B cell (primary cell): ENCODE measurements at regions not wholly inside any gene's neighbourhood (a gene's known extent, or its start where the extent isn't known, plus 50 kb on each side); places are given as distances from the start of the nearest gene placed in this dataset.

ENCODE experiments used
- ATAC-seq: fragments of 200-7000 bp; cut with Tn5 transposase; one replicate; pipeline ENCODE4 v1.10.0; 2021; ENCODE audit warnings: low read depth, mild to moderate bottlenecking, moderate number of reproducible peaks, moderate library complexity
- CTCF ChIA-PET: fragments of 350-600 bp; sonication (Branson Sonifier 250); formaldehyde crosslinking; loops from one replicate; lab custom pipeline; 2021; ENCODE audit warnings: antibody characterized with exemption, inconsistent platforms; lab: Charles Lee
- POLR2A ChIA-PET: fragments of 350-600 bp; sonication (Branson Sonifier 250); formaldehyde crosslinking; loops from one replicate; lab custom pipeline; 2021; ENCODE audit warnings: antibody characterized with exemption; lab: Charles Lee
- DNase-seq: peaks from one replicate; pipeline ENCODE4 v3.0.0; 2013
- H2AFZ ChIP-seq: 2 replicates; pipeline ENCODE4 v1.6.1; 2012; ENCODE audit warnings: mild to moderate bottlenecking, low read depth, low read length; ENCODE audit not compliant: insufficient read depth, poor library complexity, severe bottlenecking
- H3K27ac ChIP-seq, 2 donors: 1 replicate in 1 of 2; 2 replicates in 1 of 2; pipeline ENCODE4 v1.5.1; 2012 to 2013; ENCODE audit warnings: low read length in 2 of 2, mild to moderate bottlenecking in 2 of 2, moderate library complexity in 1 of 2
- H3K27me3 ChIP-seq, 4 experiments: fragments of 200-600 bp in 1 of 4; sonication (generic) in 1 of 4; replicated peaks in 1 of 4; 1 replicate in 2 of 4; 2 replicates in 2 of 4; pipeline versions ENCODE4 v1.6.1 to v1.7.0; 2013 to 2016; ENCODE audit warnings: low read length in 3 of 4, mild to moderate bottlenecking in 2 of 4, mixed read lengths in 1 of 4, moderate library complexity in 1 of 4; ENCODE audit not compliant: insufficient read depth in 4 of 4, control insufficient read depth in 3 of 4; ENCODE audit errors: control extremely low read depth in 1 of 4
- H3K36me3 ChIP-seq, 2 experiments: replicated peaks in 1 of 2; 1 replicate in 1 of 2; 2 replicates in 1 of 2; pipeline versions ENCODE4 v1.6.1 to v1.7.1; 2013; ENCODE audit warnings: low read length in 1 of 2; ENCODE audit not compliant: insufficient read depth in 2 of 2, control insufficient read depth in 1 of 2; ENCODE audit errors: control extremely low read depth in 1 of 2, extremely low read depth in 1 of 2
- H3K4me1 ChIP-seq, 2 donors: fragments of 200-600 bp in 1 of 2; sonication (generic) in 1 of 2; 1 replicate in 1 of 2; 2 replicates in 1 of 2; pipeline versions ENCODE4 v1.5.1 to v1.6.1; 2013 to 2017; ENCODE audit warnings: low read length in 2 of 2; ENCODE audit not compliant: control insufficient read depth in 2 of 2, insufficient read depth in 2 of 2
- H3K4me2 ChIP-seq: replicated peaks from 2 replicates; pipeline ENCODE3; 2012; ENCODE audit warnings: mild to moderate bottlenecking, low read depth, low read length; ENCODE audit not compliant: poor library complexity, severe bottlenecking
- H3K4me3 ChIP-seq, 5 experiments: fragments of 200-600 bp in 1 of 5; sonication (generic) in 1 of 5; 1 replicate in 3 of 5; 2 replicates in 2 of 5; pipeline versions ENCODE4 v1.5.1 to v1.7.0; 2011 to 2016; ENCODE audit warnings: low read length in 4 of 5, mild to moderate bottlenecking in 4 of 5, low read depth in 2 of 5, control low read depth in 1 of 5, moderate library complexity in 1 of 5; ENCODE audit not compliant: insufficient read depth in 1 of 5; ENCODE audit errors: control extremely low read depth in 1 of 5, extremely low read depth in 1 of 5
- H3K79me2 ChIP-seq: fragments of 200-600 bp; sonication (generic); one replicate; pipeline ENCODE4 v1.6.0; 2016; ENCODE audit warnings: low read length; ENCODE audit not compliant: control insufficient read depth, insufficient read depth
- H3K9ac ChIP-seq: fragments of 200-600 bp; sonication (generic); 2 replicates; pipeline ENCODE4 v1.6.1; 2017; ENCODE audit warnings: mild to moderate bottlenecking, low read length, moderate library complexity
- H3K9me3 ChIP-seq, 3 donors: one replicate each; pipeline versions ENCODE4 v1.6.1 to v1.7.1; 2013; ENCODE audit warnings: low read length in 2 of 3; ENCODE audit not compliant: control insufficient read depth in 2 of 3, insufficient read depth in 1 of 3; ENCODE audit errors: control extremely low read depth in 1 of 3
- H4K20me1 ChIP-seq: 2 replicates; pipeline ENCODE4 v1.6.0; 2012; ENCODE audit warnings: mild to moderate bottlenecking, low read length; ENCODE audit not compliant: insufficient read depth, control insufficient read depth, poor library complexity, severe bottlenecking
- H3K27ac Mint-ChIP-seq: one replicate; pipeline ENCODE4 v1.8.0; 2021; ENCODE audit warnings: mixed read lengths
- H3K27me3 Mint-ChIP-seq: one replicate; pipeline ENCODE4 v1.8.0; 2021; ENCODE audit warnings: mixed read lengths
- H3K4me1 Mint-ChIP-seq: one replicate; pipeline ENCODE4 v1.8.0; 2021; ENCODE audit warnings: mixed read lengths
- H3K4me3 Mint-ChIP-seq: one replicate; pipeline ENCODE4 v1.8.0; 2021; ENCODE audit warnings: mixed read lengths
- H3K9me3 Mint-ChIP-seq: one replicate; pipeline ENCODE4 v1.8.0; 2022; ENCODE audit warnings: mixed read lengths; ENCODE audit not compliant: insufficient read depth
- CTCF ChIP-seq: fragments of 200-600 bp; IDR thresholded peaks from one replicate; pipeline ENCODE4 v1.8.0; 2022; ENCODE audit warnings: antibody characterized with exemption, mild to moderate bottlenecking
- EZH2 ChIP-seq: IDR thresholded peaks from 2 replicates; pipeline ENCODE4 v1.6.1; 2012; ENCODE audit warnings: borderline replicate concordance, low read depth, mild to moderate bottlenecking, moderate library complexity, low read length; ENCODE audit not compliant: insufficient read depth, poor library complexity, severe bottlenecking
- WGBS: methylation state at CpG from one replicate; pipeline ENCODE4 v1.1.5; 2013; ENCODE audit warnings: missing lambda C conversion rate; ENCODE audit not compliant: insufficient coverage; 5-methylcytosine and 5-hydroxymethylcytosine counted together
- intact Hi-C: fragments of 100-400 bp; cut with micrococcal nuclease; formaldehyde crosslinking; loops from one replicate; pipeline ENCODE4 v1.10.0; 2022

GRCh38 chr4:173829565-173829964, 299.5 kb upstream of the HAND2 start:
- H3K27ac Mint-ChIP-seq, result no peak overlapping the region

GRCh38 chr4:173827707-173828106, 297.7 kb upstream of the HAND2 start:
- no peak for ATAC-seq
- no peaks in the 10 kb centered on the region for H3K79me2 ChIP-seq
- intact Hi-C loops, result no loop called here
- no peak overlapping the region for H3K4me3 Mint-ChIP-seq
- no peak overlapping the region for H2AFZ ChIP-seq
- no peaks in the 10 kb centered on the region for H3K4me1 ChIP-seq
- H3K9me3 Mint-ChIP-seq, result no peaks in the 10 kb centered on the region
- H3K27me3 ChIP-seq, result peaks cover 0 to 2% (median 0%) of the 10 kb centered on the region in 4 experiments
- no peak overlapping the region for H3K4me3 ChIP-seq
- DNase-seq, result no peak
- H4K20me1 ChIP-seq, result no peaks in the 10 kb centered on the region
- POLR2A ChIA-PET, result no interaction called here
- H3K9me3 ChIP-seq, result no peaks in the 10 kb centered on the region
- H3K4me2 ChIP-seq, result no peak overlapping the region
- no peak overlapping the region for H3K9ac ChIP-seq
- no peaks in the 10 kb centered on the region for H3K36me3 ChIP-seq
- CTCF ChIA-PET, result no interaction called here
- no CpG with 5 or more reads among the region's 2 CpGs for WGBS
- H3K27ac ChIP-seq, result no peak overlapping the region
- H3K27ac Mint-ChIP-seq, result no peak overlapping the region
- H3K4me1 Mint-ChIP-seq, result no peaks in the 10 kb centered on the region
- TF ChIP-seq CTCF (no peak), EZH2 (no peak)
- H3K27me3 Mint-ChIP-seq, result peaks cover 4% of the 10 kb centered on the region

More at GRCh38 chr4:173829565-173829964, 299.5 kb upstream of the HAND2 start:
- no peak overlapping the region for H3K4me2 ChIP-seq
- Mint-ChIP-seq H3K27me3 (peaks cover 4% of the 10 kb centered on the region), H3K9me3 (no peaks in the 10 kb centered on the region), H3K4me3 (no peak overlapping the region), H3K4me1 (no peaks in the 10 kb centered on the region)
- no peak overlapping the region for H2AFZ ChIP-seq
- ATAC-seq (no peak), DNase-seq (no peak)
- H3K27me3 ChIP-seq, result peaks cover 0 to 2% (median 0%) of the 10 kb centered on the region in 4 experiments
- no peaks in the 10 kb centered on the region for H3K79me2 ChIP-seq
- no peak overlapping the region for H3K9ac ChIP-seq
- no peak overlapping the region for H3K27ac ChIP-seq
- no peaks in the 10 kb centered on the region for H4K20me1 ChIP-seq
- intact Hi-C loops, result no loop called here
- TF ChIP-seq CTCF, result no peak
- no peak for TF ChIP-seq EZH2
- ChIA-PET POLR2A (no interaction called here), CTCF (no interaction called here)
- WGBS, result 86% methylated on average over 1 of the region's 4 CpGs
- no peaks in the 10 kb centered on the region for H3K4me1 ChIP-seq
- H3K36me3 ChIP-seq, result no peaks in the 10 kb centered on the region
- no peaks in the 10 kb centered on the region for H3K9me3 ChIP-seq
- H3K4me3 ChIP-seq, result no peak overlapping the region
